Lung (tissue), 11 donors: ENCODE measurements at regions not wholly inside any gene's neighbourhood (a gene's known extent, or its start where the extent isn't known, plus 50 kb on each side); places are given as distances from the start of the nearest gene placed in this dataset.
A peak's percentile ranks its signal among the peaks of the same experiment; 100 is the strongest.

ENCODE experiments used
- ATAC-seq: fragments of 200-7000 bp; cut with Tn5 transposase; one replicate; pipeline ENCODE4 v1.9.1; 2020; ENCODE audit warnings: moderate number of reproducible peaks; ENCODE audit not compliant: insufficient read depth, low FRiP score
- DNase-seq, 3 donors: peaks; one replicate each; pipeline ENCODE4 v3.0.0-alpha.2; 2013 to 2017
- H3K27ac ChIP-seq, 2 donors: one replicate each; pipeline ENCODE4 v1.5.1; 2013; ENCODE audit warnings: mild to moderate bottlenecking in 2 of 2, moderate library complexity in 2 of 2, control low read depth in 1 of 2, inconsistent platforms in 1 of 2, low read depth in 1 of 2, low read length in 1 of 2
- H3K27me3 ChIP-seq, 3 donors: one replicate each; pipeline ENCODE4 v1.5.1; 2013; ENCODE audit warnings: low read length in 2 of 3; ENCODE audit not compliant: control insufficient read depth in 3 of 3, insufficient read depth in 3 of 3
- H3K36me3 ChIP-seq, 4 donors: one replicate each; pipeline ENCODE4 v1.5.1; 2013; ENCODE audit warnings: low read length in 4 of 4, mild to moderate bottlenecking in 1 of 4, moderate library complexity in 1 of 4; ENCODE audit not compliant: control insufficient read depth in 4 of 4, insufficient read depth in 4 of 4
- H3K4me1 ChIP-seq, 5 donors: one replicate each; pipeline ENCODE4 v1.5.1; 2013; ENCODE audit warnings: low read length in 5 of 5, mild to moderate bottlenecking in 2 of 5, moderate library complexity in 1 of 5; ENCODE audit not compliant: control insufficient read depth in 5 of 5, insufficient read depth in 5 of 5
- H3K4me3 ChIP-seq: one replicate; pipeline ENCODE4 v1.5.1; 2013; ENCODE audit warnings: mild to moderate bottlenecking, control low read depth, moderate library complexity
- H3K9ac ChIP-seq, 2 donors: one replicate each; pipeline ENCODE4 v1.5.1; 2013; ENCODE audit warnings: low read length in 2 of 2, control low read depth in 1 of 2; ENCODE audit not compliant: insufficient read depth in 1 of 2
- H3K9me3 ChIP-seq, 4 donors: one replicate each; pipeline ENCODE4 v1.5.1; 2013; ENCODE audit warnings: low read length in 3 of 4, mild to moderate bottlenecking in 1 of 4, moderate library complexity in 1 of 4; ENCODE audit not compliant: control insufficient read depth in 4 of 4, insufficient read depth in 3 of 4
- CTCF ChIP-seq: IDR thresholded peaks from 2 replicates; pipeline ENCODE4 v1.5.1; 2012; ENCODE audit warnings: mild to moderate bottlenecking; ENCODE audit errors: control extremely low read depth, extremely low read depth
- WGBS, 2 donors: extraction: QIAGEN DNeasy Blood & Tissue Kit; methylation state at CpG; one replicate each; pipeline ENCODE4 v1.1.7; 2013; 5-methylcytosine and 5-hydroxymethylcytosine counted together
- donor health status: control.
- donor health status: control.
- donor health status: Bipolar disorder and iron deficiency.
- donor health status: healthy.
- donor health status: DM: yes; HTN: yes; CAD: no.

- no peak for ATAC-seq
- Histone ChIP-seq H3K27ac (peak overlapping the region in 1 of 2 donors; percentile 77), H3K9ac (no peak overlapping the region), H3K36me3 (no peaks in the 10 kb centered on the region), H3K4me1 (peaks cover 13 to 68% (median 47%) of the 10 kb centered on the region in 5 donors), H3K27me3 (no peaks in the 10 kb centered on the region), H3K4me3 (no peak overlapping the region), H3K9me3 (no peaks in the 10 kb centered on the region)
- TF ChIP-seq CTCF: no peak
- 75 to 89% methylated on average over 4 of the region's 4 CpGs for WGBS, 2 donors
- peak in 2 of 3 donors; percentile 56 to 61 for DNase-seq
Measured at GRCh38 chr5:124679578-124680199, 66.8 kb downstream of the ZNF608 start.

- H3K27ac ChIP-seq: peak overlapping the region in 1 of 2 donors; percentile 77
- H3K9ac ChIP-seq: no peak overlapping the region
- no peak for DNase-seq
- no peak for TF ChIP-seq CTCF
- no peaks in the 10 kb centered on the region for H3K27me3 ChIP-seq
- no peaks in the 10 kb centered on the region for H3K36me3 ChIP-seq
- H3K4me1 ChIP-seq: peaks cover 13 to 74% (median 47%) of the 10 kb centered on the region in 5 donors
- no peak for ATAC-seq
- no peaks in the 10 kb centered on the region for H3K9me3 ChIP-seq
- no peak overlapping the region for H3K4me3 ChIP-seq
- 44 to 45% methylated on average over 8 of the region's 8 CpGs for WGBS, 2 donors
Measured at GRCh38 chr5:124678922-124679519, 67.4 kb downstream of the ZNF608 start.

GRCh38 chr5:124678468-124678867 lies 68.0 kb downstream of the ZNF608 start:
- no peaks in the 10 kb centered on the region for H3K27me3 ChIP-seq
- 56 to 77% methylated on average over 4 of the region's 4 CpGs for WGBS, 2 donors
- peaks cover 13 to 71% (median 47%) of the 10 kb centered on the region in 5 donors for H3K4me1 ChIP-seq
- no peak for TF ChIP-seq CTCF
- peak overlapping the region in 1 of 2 donors; percentile 80 for H3K27ac ChIP-seq
- H3K4me3 ChIP-seq: no peak overlapping the region
- H3K36me3 ChIP-seq: no peaks in the 10 kb centered on the region
- no peaks in the 10 kb centered on the region for H3K9me3 ChIP-seq
- DNase-seq (no peak), ATAC-seq (no peak)
- no peak overlapping the region for H3K9ac ChIP-seq
